IMR-90 (cell line): ENCODE measurements at regions not wholly inside any gene's neighbourhood (a gene's known extent, or its start where the extent isn't known, plus 50 kb on each side); places are given as distances from the start of the nearest gene placed in this dataset.

Source experiments
- BHLHE40 ChIP-seq: fragments of 150-350 bp; IDR thresholded peaks from 2 replicates; pipeline ENCODE4 v1.6.1; 2016; ENCODE audit warnings: mild to moderate bottlenecking, low read depth, low read length
- CEBPB ChIP-seq: IDR thresholded peaks from 2 replicates; pipeline ENCODE4 v1.6.1; 2012; ENCODE audit warnings: low read depth, low read length, improper control_type of control experiment
- CHD1 ChIP-seq: IDR thresholded peaks from 2 replicates; pipeline ENCODE4 v1.6.1; 2012; ENCODE audit warnings: low read depth, low read length, improper control_type of control experiment
- CTCF ChIP-seq: conservative IDR thresholded peaks from 2 replicates; pipeline ENCODE4 v1.5.1; 2012; ENCODE audit warnings: mild to moderate bottlenecking, low read depth, low read length, improper control_type of control experiment
- MAFK ChIP-seq: IDR thresholded peaks from 2 replicates; pipeline ENCODE4 v1.6.1; 2012; ENCODE audit warnings: low read depth, low read length, improper control_type of control experiment
- MXI1 ChIP-seq: IDR thresholded peaks from 2 replicates; pipeline ENCODE4 v1.6.1; 2012; ENCODE audit warnings: low read depth, mild to moderate bottlenecking, low read length, moderate library complexity, borderline replicate concordance
- POLR2A ChIP-seq: IDR thresholded peaks from 2 replicates; pipeline ENCODE4 v1.6.1; 2012; ENCODE audit warnings: mild to moderate bottlenecking, low read depth, low read length
- RAD21 ChIP-seq: IDR thresholded peaks from 2 replicates; pipeline ENCODE4 v1.6.1; 2012; ENCODE audit warnings: low read length, improper control_type of control experiment
- RCOR1 ChIP-seq: IDR thresholded peaks from 2 replicates; pipeline ENCODE4 v1.6.1; 2012; ENCODE audit warnings: mild to moderate bottlenecking, low read length, improper control_type of control experiment; ENCODE audit not compliant: insufficient replicate concordance
- USF2 ChIP-seq: fragments of 150-350 bp; IDR thresholded peaks from 2 replicates; pipeline ENCODE4 v1.6.1; 2017; ENCODE audit warnings: mild to moderate bottlenecking, antibody characterized with exemption, low read length, low read depth

GRCh38 chr5:164090358-164090757 is 584.9 kb downstream of the MAT2B start:
- TF ChIP-seq CTCF (no peak), CEBPB (no peak), POLR2A (no peak), CHD1 (no peak), MXI1 (no peak), RAD21 (no peak), BHLHE40 (no peak), MAFK (no peak), USF2 (no peak), RCOR1 (no peak)
